ENCODE measurements at regions not wholly inside any gene's neighbourhood (a gene's known extent, or its start where the extent isn't known, plus 50 kb on each side); places are given as distances from the start of the nearest gene placed in this dataset.

DNA sequence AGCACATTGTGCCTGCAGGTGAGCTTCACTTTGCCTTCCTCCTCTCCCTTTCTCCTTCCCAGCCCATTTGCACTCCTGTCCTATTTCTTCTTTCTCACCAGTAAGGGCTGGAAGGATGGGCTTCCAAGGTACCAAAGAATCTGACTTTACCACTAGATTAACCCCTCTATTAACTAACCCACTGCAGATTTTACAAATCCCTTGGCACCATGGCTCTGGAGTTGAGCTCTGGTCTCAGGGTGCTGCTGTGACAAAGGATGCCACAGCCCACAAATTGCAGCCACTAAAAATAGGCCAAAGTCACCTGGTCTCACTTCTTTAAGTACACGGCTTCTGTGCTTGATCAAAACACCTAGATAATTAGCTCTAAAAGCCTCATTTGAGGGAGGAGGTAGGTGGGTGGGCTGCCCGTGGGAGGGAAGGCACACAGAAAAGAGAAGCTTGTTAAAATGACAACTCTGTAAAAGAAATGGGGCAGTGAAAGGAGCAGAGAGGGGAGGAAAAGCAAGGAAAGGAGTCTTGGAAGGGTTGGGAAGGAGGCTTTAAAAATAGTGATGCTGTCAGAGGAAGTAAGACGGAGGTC is 327.4 kb downstream of the DRD1 start:
- in situ Hi-C loops (cut with HindIII; ENCODE audit: low sequenced_read_pairs), result no loop called here

- in situ Hi-C loops (cut with HindIII; ENCODE audit: low sequenced_read_pairs), result no loop called here
Observed at GRCh38 chr5:175115831-175116230, 328.2 kb downstream of the DRD1 start.

GRCh38 chr5:175113947-175114346 is 330.0 kb downstream of the DRD1 start:
- in situ Hi-C loops (cut with HindIII; ENCODE audit: low sequenced_read_pairs), result no loop called here

DNA sequence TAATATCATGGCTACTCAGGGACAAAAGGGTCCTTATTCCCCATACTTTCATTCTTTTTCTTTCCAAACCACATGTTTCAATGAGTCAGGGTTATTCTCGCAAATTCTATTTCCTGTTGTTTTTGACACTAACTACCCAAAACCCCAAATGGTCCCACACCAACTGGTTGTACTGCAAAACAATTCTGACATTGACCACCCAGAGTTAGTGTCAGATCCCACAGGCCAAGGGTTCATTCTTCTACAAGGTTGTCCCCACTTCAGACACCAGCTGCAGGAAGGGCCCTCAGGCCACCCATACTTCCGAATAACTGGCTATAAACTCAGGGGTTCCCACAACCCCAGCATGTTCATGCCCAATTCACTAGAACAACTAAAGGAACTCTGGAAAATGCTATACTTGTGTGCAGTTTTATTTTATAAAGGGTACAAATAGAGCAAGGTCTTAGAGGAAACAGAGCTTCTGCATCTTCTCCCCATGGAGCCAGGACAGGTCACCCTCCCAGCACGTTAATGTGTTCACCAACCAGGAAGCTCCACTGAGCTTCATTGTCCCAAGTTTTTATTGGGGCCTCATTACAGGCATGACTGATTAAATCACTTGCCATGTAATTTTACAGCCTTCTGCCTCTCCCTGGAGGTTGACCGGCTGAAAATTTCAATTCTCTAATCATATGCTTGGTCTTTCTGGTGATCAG is 334.8 kb downstream of the DRD1 start:
- in situ Hi-C loops (cut with HindIII; ENCODE audit: low sequenced_read_pairs), result loop anchor here (5.0 kb wide), 1 partner anchor 48 kb away; no protein-coding TSS in a partner anchor

GRCh38 chr5:175107865-175108264 is 336.1 kb downstream of the DRD1 start:
- in situ Hi-C loops (cut with HindIII; ENCODE audit: low sequenced_read_pairs), result loop anchor here (5.0 kb wide), 1 partner anchor 49 kb away; no protein-coding TSS in a partner anchor

DNA sequence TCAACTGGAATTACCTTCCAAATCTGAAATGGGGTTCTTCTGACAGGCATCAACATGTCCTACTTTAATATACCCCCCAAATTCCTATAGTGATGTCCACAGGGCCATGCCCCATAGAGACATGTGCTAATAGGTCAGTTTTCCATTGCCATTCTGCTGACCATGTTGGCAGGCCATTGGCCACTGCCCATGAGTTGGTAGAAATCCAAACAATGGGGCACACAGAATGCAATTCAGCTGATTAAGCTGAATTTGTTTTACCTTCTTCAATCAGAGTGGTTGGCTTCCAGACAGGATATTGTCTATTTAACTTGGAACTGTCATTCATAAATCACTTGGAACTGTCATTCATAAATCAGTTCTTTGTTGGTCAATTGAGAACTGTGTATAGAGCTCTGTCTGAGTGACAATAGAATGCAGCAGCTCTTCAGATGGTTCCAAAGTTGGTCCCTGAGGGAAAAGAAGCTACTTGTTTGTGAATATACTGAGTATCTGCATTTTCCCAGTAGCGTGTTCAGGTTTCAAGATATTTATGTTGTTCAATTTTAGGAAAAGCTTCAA is 336.9 kb downstream of the DRD1 start:
- in situ Hi-C loops (cut with HindIII; ENCODE audit: low sequenced_read_pairs), result loop anchor here (5.0 kb wide), 1 partner anchor 50 kb away; no protein-coding TSS in a partner anchor

DNA sequence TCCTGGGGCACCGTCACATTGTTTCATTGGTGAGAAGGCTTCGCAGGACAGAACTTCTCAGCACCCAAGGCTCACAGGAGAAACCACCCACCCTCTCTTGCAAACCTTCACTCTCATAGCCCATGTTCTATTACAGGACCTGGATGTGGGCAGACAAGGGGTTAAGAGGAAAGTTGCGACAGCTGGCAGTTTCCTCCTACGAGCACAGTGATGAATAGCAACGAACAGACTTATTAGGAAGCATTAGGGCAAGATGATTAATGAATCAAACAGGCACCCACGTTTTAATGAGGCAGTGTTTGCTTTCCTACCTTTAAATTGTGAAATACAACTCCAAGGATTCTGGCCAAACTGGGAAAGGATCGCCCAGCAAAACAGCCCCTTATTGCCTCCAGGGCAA is 339.3 kb downstream of the DRD1 start:
- in situ Hi-C loops (cut with HindIII; ENCODE audit: low sequenced_read_pairs), result loop anchor here (5.0 kb wide), 1 partner anchor 53 kb away; no protein-coding TSS in a partner anchor

DNA sequence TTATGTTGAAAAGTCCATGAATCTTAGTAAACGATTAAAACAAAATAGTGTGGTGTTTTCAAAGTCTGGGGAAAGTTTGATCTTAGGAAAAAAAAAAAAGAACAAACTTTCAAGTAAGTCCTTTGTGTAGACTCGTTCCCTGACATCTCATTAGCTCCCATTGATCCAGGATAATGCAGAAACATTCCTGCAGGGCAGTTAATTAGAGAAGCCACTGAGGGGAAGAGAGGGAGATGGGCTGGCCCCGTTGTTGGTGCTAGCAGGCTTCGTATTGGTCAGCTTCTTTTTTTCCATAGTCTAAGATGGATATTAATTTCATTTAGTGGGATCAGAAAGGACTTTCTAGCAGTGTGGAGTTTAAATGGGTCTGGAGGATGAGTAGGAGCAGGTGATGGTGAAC is 340.2 kb downstream of the DRD1 start:
- in situ Hi-C loops (cut with HindIII; ENCODE audit: low sequenced_read_pairs), result no loop called here

DNA sequence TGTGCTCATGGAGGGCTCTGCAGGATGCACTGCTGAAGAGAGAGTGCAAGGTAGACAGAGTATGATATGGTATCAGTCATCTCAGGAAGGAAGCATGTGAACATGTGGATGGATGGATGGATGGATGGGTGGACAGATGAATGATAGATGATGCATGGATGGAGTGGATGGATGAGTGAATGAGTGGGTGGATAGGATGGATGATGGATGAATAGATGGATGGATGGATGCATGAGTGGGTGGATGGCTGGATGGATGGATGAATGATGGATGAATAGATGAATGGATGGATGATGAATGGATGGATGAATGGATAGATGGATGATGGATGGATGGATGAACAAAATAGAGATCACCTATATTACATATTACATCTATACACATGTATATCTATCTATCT is 341.3 kb downstream of the DRD1 start:
- in situ Hi-C loops (cut with HindIII; ENCODE audit: low sequenced_read_pairs), result no loop called here

GRCh38 chr5:175098301-175098700 is 345.7 kb downstream of the DRD1 start:
- in situ Hi-C loops (cut with HindIII; ENCODE audit: low sequenced_read_pairs), result no loop called here

GRCh38 chr5:175096469-175097165 is 347.4 kb downstream of the DRD1 start:
- in situ Hi-C loops (cut with HindIII; ENCODE audit: low sequenced_read_pairs), result no loop called here

DNA sequence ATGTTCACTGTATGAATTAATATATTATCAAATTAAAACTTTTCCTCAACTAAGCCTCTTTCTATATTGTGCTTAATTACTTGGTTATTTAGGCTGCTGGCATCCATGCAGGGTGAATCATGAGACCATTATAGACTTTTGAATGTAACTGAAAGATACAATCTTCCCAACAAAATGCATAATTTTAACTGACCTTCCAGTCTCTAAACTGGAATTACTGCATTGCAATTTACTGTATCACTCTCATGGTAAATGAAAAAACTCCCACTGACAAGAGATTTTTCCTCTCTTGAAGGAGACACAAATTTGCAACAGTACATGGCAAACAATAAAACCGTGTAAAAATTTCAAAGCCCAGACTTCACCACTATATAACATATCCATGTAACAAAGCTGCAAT is 349.5 kb downstream of the DRD1 start:
- in situ Hi-C loops (cut with HindIII; ENCODE audit: low sequenced_read_pairs), result no loop called here

DNA sequence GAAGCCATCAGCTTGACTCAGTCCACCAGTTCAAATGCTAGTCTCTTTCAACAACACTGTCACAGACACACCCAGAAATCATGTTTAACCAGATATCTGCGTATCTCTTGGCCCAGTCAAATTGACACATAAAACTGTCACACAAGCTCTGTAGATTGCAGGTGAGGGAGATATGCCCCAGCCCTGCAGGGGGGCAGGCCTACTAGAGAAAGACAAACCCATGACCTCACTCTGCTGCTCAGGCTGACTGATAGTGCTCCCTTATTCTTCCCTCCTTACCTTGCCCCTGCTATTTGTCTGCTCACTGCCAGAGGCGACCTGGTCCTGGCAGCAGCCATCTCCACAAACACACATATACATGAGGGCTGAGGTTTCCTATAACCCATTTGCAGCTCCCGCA is 351.3 kb downstream of the DRD1 start:
- in situ Hi-C loops (cut with HindIII; ENCODE audit: low sequenced_read_pairs), result no loop called here

DNA sequence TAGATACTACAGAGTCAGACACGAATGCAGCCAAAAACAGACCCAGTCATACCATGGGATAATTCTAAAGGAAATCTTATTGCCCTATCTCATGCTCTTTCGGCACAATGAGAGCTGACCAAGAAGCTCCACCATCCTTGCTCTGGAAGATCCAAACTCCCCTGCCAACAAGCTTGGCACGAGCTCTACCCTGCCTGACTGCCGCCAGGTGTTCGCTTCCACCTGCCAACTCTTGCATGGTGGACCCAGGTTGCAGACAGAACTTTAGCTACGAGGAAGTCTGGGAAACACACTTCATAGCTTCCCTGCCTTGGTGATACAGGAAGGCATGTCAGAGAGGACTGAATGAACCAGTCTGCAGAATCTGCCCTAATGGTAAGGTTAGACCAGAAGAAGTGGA is 355.0 kb downstream of the DRD1 start:
- in situ Hi-C loops (cut with HindIII; ENCODE audit: low sequenced_read_pairs), result no loop called here

GRCh38 chr5:175082866-175083590 is 358.6 kb downstream of the MSX2 start:
- in situ Hi-C loops (cut with HindIII; ENCODE audit: low sequenced_read_pairs), result no loop called here

- in situ Hi-C loops (cut with HindIII; ENCODE audit: low sequenced_read_pairs), result no loop called here
Observed at GRCh38 chr5:175082346-175082745, 358.0 kb downstream of the MSX2 start.

- in situ Hi-C loops (cut with HindIII; ENCODE audit: low sequenced_read_pairs), result no loop called here
Observed at GRCh38 chr5:175079707-175080106, 355.3 kb downstream of the MSX2 start.

DNA sequence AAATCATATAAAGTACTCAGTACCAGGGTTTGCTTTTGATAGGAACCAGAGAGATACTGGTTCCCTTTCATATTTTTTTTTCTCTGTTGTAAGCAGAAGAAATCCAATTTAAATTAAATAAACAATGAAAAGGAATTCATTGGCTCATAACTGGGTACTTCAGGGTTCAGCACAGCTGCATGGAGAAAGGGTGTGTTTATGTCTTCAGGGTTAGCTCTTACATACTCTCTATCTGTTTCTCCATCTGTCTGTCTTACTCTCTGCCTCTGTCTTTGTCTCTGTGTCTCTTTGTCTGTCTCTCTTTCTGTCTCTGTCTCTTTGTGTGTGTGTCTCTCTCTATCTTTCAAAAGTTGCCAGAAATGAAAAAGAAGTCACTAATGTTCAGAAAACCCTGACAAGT is 345.9 kb downstream of the MSX2 start:
- in situ Hi-C loops (cut with HindIII; ENCODE audit: low sequenced_read_pairs), result no loop called here

DNA sequence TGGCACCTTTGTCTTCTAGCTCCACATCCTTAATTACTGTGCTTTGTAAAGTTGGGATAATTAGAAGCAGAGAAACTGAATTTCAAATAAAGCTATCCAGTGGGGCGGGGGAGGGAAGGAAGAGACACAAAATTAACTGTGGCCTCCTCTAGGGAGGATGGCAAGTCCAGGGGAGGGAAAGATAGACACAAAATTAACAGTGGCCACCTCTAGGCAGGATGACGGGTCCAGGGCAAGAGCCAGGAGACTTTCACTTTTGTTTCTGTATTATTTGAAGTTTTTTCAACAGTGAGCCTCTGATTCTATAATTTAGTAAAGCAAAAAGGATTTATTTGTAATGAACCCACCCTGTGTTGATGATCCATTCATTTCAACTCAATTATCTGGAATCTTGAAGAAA is 335.9 kb downstream of the MSX2 start:
- in situ Hi-C loops (cut with HindIII; ENCODE audit: low sequenced_read_pairs), result no loop called here

DNA sequence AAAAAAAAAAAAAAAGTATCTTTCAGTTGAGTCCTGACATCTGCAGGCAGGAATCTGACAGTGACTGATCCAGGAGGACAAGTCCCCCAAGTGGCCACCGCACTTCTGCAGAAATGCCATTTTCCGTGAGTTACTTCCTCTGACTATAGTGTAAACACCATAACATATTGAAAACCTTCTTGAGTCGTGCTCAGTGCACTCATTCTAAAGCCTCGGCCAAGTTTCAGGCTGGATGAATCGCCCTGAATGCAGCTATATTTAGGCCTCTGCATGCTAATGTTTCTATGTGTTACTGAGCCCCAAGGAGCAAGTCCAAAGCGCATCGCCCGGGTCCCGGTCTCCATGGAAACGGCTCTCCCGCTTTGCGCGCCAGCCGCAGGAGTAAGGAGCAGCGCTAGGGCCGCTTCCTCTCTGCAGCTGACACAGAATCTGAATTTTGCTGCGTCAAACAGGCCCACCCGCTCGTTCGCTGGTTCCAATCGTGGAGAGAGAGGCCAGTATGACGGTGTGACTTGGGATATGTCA is 335.4 kb downstream of the MSX2 start:
- in situ Hi-C loops (cut with HindIII; ENCODE audit: low sequenced_read_pairs), result no loop called here

GRCh38 chr5:175056831-175057230 is 332.4 kb downstream of the MSX2 start:
- in situ Hi-C loops (cut with HindIII; ENCODE audit: low sequenced_read_pairs), result no loop called here
